ENCODE measurements at regions not wholly inside any gene's neighbourhood (a gene's known extent, or its start where the extent isn't known, plus 50 kb on each side); places are given as distances from the start of the nearest gene placed in this dataset.

- ATAC-seq (no peak), DNase-seq (no peak)
- no peaks in the 10 kb centered on the region for H3K4me1 ChIP-seq
- no peaks in the 10 kb centered on the region for H3K27me3 ChIP-seq
- H3K9me3 ChIP-seq: no peaks in the 10 kb centered on the region
- H3K27ac ChIP-seq: no peak overlapping the region
- 6% methylated on average over 1 of the region's 1 CpG for WGBS (ENCODE audit: insufficient coverage, low coverage, low lambda C conversion rate, missing lambda C conversion rate)
- H3K36me3 ChIP-seq: no peaks in the 10 kb centered on the region
- intact Hi-C loops (cut with DNase I): no loop called here
- TF ChIP-seq CTCF (IDR thresholded peaks at IDR 0.05) (no peak), POLR2A (IDR thresholded peaks at IDR 0.05) (no peak)
- H3K4me3 ChIP-seq: no peak overlapping the region
Observed at GRCh38 chr3:63056932-63057331, 181.7 kb upstream of the CADPS start.

DNA sequence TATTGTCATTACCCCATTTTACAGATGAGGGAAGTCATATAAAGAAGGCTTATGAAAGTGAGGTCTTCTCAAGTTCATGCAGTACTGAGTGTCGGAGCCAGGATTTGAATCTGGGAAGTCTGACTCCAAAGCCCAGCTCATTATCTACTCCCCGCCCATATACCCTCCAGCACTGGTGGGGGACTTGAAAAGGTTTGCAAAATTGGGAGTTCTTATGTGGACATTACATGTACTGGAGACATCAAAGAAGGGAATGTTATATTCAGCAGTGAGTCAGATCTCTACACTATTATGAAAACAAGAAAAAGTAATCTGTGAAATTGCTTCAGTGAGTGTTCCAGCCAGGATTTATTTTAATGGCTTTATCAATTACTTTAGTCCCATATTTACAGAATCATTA, 185.2 kb upstream of the CADPS start:
- DNase-seq: no peak
- Histone ChIP-seq H3K36me3 (no peaks in the 10 kb centered on the region), H3K9me3 (no peaks in the 10 kb centered on the region), H3K4me1 (no peaks in the 10 kb centered on the region), H3K27me3 (no peaks in the 10 kb centered on the region), H3K4me3 (no peak overlapping the region), H3K27ac (no peak overlapping the region)
- intact Hi-C loops (cut with DNase I): no loop called here
- TF ChIP-seq POLR2A (IDR thresholded peaks at IDR 0.05): no peak
- TF ChIP-seq CTCF (IDR thresholded peaks at IDR 0.05): no peak
- no peak for ATAC-seq
- 55% methylated on average over 2 of the region's 2 CpGs for WGBS (ENCODE audit: insufficient coverage, low coverage, low lambda C conversion rate, missing lambda C conversion rate)

DNA sequence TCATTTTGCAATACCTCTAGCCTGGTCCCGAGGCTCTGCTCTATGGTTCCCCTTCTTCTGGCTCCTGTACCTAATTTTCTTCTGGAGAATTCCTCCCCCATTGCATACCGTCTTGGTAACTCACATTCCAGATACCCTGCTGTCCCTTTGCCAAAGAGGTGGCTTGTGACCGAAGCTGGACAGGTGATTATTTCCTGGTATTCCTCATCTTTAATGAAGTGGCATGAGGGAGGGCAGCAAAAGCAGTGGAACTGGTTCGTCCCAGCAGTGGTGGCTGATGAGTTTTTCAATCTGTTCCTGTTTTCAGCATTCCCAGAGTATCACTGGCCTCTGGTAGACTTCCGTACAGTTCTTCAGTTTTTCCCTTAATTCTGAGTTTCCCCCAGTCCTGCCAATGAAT, 186.2 kb upstream of the CADPS start:
- Histone ChIP-seq H3K9me3 (no peaks in the 10 kb centered on the region), H3K27ac (no peak overlapping the region), H3K27me3 (no peaks in the 10 kb centered on the region), H3K4me3 (no peak overlapping the region), H3K36me3 (no peaks in the 10 kb centered on the region), H3K4me1 (no peaks in the 10 kb centered on the region)
- WGBS (ENCODE audit: insufficient coverage, low coverage, low lambda C conversion rate, missing lambda C conversion rate): 23% methylated on average over 5 of the region's 5 CpGs
- ATAC-seq (no peak), DNase-seq (no peak)
- intact Hi-C loops (cut with DNase I): no loop called here
- TF ChIP-seq CTCF (IDR thresholded peaks at IDR 0.05) (no peak), POLR2A (IDR thresholded peaks at IDR 0.05) (no peak)

GRCh38 chr3:63064209-63064755, 189.1 kb upstream of the CADPS start:
- Histone ChIP-seq H3K9me3 (no peaks in the 10 kb centered on the region), H3K27me3 (no peaks in the 10 kb centered on the region), H3K4me3 (no peak overlapping the region), H3K36me3 (no peaks in the 10 kb centered on the region), H3K27ac (no peak overlapping the region), H3K4me1 (no peaks in the 10 kb centered on the region)
- TF ChIP-seq CTCF (IDR thresholded peaks at IDR 0.05): no peak
- no peak for TF ChIP-seq POLR2A (IDR thresholded peaks at IDR 0.05)
- 35% methylated on average over 1 of the region's 1 CpG for WGBS (ENCODE audit: insufficient coverage, low coverage, low lambda C conversion rate, missing lambda C conversion rate)
- intact Hi-C loops (cut with DNase I): no loop called here
- ATAC-seq: no peak
- DNase-seq: no peak
